ENCODE measurements at regions not wholly inside any gene's neighbourhood (a gene's known extent, or its start where the extent isn't known, plus 50 kb on each side); places are given as distances from the start of the nearest gene placed in this dataset.
A peak's percentile ranks its signal among the peaks of the same experiment; 100 is the strongest.
"Not testable (repeated sequence)": the region's sequence is repeated elsewhere in the genome, so short reads cannot be mapped to it uniquely, and the experiment has no call there.

DNA sequence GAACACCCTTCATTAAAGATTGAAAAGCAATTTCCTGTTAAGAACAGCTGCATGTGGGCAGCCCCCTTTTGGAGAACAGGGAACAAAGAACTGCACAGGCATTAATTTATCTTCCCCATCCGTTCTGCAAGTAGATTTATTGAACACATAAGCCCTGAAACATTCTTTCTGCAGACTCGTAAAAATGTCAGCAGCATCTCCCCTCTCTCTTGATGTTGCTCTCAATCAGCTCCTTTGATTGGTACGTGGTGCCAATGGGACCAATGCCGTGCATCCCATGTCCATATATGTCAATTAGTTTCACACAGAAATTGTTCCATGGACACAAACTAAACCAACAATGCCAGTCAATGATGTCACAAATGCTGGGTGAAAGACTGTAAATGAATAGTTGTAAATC is 228.5 kb upstream of the RASGEF1B start:
- DNase-seq = no peak

DNA sequence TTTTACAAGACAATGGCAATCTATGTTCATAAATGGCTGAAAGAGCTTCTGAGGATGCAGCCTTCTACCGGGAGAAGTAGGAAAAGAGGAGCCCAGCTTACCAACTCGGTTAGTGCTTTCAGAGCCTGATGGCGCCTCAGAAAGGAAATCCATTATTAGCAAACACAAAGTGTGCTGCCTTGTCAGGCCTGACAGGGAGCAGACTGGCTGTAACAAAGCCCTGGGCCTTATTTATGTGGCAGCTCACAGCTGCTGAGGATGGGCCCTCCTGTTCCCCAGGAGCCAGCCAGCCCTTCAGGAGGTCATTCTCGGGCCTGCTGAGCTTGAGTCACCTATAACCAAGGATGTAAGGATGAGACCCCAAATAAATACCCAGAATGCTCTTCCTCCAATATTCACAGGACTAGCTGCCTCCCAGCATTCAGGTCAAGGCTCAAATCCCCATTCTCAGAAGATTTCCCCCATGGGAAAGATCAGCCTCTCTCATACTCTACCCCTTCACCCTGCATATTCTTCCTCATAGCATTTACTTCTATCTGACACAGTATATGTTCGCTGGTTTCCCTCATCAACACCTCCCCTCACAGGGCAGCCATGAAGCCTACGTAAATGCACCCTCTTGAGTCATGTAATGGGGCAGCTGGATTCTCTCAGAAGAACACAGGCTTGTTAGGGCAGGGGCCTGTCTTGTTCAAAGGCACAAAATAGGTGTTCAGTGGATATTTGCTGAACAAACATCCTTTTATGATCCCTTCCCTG is 227.0 kb upstream of the RASGEF1B start:
- no peak for DNase-seq

DNA sequence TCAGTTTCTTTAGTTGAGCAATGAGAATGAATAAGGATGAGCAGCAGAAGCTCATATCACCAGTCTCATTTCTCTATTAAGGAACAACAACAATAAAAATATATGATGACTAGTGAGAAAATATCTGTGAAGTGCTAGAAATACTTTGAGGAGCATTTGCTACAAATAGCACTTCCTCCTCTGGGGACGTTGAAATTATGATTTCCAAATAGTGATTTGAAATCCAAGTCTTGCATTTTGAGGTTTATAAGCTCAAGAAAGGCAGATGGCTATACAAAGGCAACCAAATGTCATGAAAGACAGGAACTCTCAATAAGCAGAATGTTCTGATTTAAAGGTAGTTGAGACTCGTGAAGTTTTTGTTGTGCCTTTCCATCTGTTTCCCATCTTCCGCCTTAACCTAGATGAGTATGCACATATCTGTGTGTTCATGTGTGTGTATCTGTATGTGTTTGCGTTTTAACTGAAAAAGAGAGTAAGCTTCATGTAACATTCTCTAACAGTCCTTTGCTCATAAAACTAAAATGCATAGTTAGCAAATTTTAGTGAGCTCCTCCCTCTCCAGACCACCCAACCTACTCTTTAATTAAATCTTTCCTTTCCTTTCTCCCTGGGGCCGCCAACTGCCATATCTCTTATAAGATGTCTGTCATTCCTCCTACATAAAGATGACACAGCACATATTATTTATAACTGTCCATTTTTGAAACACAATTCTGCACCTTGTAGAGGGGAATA is 222.6 kb upstream of the RASGEF1B start:
- no peak for DNase-seq

DNA sequence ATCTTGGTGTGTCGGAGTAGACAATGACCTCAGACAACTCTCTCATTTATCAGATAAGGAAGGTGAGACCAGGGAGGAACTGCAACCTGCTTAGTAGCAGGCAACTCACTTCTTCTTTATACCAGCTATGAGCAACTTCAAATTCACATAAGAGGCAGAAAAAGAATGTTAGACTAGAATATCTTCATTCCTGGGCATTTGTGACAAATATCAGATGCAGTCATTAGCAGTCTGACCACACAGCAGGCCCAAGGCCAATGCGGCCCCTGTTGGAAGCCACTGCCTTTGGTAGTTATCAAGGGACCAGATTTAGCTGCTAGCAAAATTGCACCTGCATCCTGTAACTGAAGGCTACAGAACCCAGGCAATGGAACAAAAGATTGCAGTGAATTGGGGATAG is 219.2 kb upstream of the RASGEF1B start:
- no peak for DNase-seq

DNA sequence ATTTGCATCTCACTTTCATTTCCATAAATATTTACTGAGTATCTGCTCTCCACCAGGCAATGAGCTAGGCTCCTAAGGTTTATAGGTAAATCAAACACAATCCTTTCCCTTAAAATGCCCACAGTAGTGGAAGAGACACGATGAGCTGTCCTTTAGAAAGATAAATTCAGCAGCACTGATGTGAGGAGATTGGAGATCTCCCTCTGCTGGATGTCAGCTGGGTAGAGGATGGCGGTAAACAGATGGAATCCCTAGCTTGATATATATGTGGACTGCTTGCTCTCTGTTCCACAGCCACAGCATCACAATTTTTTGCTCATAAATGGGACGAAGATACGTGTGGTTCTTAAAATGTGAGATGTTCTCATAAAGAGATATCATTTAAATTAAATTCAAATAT is 216.4 kb upstream of the RASGEF1B start:
- DNase-seq = no peak

DNA sequence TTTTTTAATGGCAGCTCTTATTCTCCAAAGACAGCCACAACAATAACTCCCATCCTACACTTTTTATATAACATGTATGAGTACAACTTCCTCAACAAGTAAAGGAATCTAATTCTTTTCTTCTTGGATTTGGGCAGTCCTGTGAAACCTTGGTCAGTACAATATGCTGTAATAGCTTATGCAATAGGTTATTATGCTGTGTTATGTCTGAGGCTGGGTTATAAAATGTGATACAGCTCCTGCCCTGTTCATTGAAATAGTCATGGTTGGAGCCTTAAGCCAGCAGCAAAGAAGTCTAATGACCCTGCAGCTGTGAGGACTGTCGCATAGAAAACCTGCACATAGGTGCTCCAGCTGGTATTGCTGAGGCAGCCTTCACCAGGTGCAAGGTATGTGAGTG is 215.8 kb upstream of the RASGEF1B start:
- DNase-seq = no peak

DNA sequence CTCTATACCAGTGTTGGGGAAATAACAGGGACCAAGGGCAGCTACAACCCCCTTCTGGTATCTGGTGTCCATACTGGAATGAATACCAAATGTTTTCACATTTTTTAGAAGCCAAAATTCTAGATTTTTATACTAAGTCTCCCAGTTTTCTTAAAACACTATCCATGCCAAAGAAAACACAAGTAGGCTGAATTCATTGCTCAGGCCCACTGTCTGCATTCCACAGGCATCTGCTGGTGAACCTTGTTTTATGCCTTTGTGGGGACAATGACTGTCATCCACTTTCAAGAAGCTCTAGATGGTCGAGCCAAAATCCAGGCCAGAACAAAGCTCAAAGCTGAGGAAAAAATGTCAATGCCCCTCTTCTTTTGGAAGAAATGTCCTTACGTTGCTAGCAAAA is 213.4 kb upstream of the RASGEF1B start:
- no peak for DNase-seq

DNA sequence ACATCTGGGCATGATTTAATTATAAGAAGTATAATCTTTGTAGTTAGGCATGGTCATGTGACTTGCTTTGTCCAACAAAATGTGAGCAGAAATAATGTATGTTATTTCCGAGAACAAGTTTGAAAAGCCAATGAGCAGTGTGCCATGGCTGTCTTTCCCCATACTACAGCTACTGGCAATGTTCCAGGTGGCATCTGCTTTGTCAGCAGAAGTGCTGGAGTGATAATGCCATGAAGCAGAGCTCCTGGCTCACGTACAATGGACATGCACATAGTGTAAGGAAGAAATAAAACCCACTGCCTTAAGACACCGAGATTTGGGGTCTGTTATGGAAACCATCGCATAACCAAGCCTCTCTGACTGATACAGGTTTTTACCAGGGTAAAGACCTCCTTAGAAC is 212.6 kb upstream of the RASGEF1B start:
- DNase-seq = no peak

DNA sequence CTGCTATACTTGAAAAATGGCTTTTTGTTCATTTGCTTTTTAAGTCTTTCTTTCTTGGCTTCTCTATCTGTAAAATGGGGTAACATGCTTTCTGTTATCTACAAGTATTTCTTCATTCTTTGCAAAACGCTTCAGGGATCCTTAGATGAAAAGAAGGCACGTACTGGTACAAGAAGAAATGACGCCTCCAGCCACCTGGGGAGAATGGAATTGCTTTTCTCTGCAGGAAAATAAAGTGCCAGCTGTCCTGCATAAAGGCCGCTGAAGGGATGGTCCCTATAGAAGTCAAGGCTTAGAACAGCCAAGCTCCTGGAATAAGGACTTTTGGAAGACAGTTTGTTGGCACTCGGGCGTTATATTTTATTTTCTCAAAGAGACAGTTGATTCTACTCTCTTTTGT is 210.8 kb upstream of the RASGEF1B start:
- DNase-seq = no peak

DNA sequence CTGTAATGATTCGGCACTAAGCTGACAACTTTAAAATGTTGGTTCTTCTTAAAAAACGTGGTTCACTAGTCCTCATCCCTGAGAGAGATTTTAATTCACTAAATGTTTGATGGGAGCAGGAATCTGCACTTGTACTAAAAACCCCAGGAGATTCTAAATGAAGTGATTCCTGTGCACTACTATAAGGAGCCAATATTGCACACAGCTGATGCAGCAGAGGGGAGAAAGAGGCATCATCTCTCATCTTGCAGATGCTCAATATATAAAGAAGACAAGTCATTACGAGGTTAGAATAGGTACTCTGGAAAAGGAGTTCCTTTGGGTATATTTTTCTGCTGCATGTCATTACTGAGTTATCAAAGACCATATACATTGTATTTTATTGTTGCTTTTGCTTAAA is 207.6 kb upstream of the RASGEF1B start:
- DNase-seq = no peak

DNA sequence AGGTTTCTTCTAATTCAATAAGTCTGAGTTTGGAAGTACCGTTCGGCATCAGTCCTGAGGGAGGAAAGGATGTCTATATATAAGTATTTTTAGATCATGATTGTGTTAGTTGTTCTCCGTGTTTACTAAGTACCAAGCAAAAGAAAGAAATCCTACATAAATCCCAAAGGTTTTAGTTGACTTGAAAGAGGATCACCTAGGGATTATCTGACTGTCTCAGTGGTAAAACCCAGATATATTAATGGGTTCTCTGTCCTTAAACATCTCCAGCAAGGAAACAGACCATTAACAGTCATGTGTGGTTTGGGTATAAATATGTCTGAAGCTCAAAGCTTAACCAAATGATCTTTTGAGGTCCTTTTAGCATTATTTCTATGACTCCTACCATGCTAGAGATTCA is 207.1 kb upstream of the RASGEF1B start:
- no peak for DNase-seq

DNA sequence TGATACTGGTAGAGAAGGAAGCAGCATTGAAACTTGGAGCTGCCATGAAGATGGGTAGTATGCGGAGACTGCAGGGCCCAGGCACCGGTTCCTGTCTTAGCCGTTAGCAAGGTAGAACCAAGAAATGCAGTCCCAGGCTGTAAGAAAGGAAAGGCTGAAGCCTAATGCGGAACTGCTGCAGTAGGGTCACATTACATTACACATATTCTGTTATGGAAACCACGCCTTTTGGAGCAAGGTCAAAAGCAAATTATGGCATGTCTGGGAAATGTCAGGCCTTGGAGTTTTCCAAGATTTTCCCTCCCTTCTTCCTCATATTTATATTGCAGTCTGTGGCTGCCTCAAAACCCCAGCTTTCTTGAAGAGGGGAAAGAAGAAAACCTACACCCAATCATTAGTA is 204.8 kb upstream of the RASGEF1B start:
- DNase-seq = peak; percentile 87

DNA sequence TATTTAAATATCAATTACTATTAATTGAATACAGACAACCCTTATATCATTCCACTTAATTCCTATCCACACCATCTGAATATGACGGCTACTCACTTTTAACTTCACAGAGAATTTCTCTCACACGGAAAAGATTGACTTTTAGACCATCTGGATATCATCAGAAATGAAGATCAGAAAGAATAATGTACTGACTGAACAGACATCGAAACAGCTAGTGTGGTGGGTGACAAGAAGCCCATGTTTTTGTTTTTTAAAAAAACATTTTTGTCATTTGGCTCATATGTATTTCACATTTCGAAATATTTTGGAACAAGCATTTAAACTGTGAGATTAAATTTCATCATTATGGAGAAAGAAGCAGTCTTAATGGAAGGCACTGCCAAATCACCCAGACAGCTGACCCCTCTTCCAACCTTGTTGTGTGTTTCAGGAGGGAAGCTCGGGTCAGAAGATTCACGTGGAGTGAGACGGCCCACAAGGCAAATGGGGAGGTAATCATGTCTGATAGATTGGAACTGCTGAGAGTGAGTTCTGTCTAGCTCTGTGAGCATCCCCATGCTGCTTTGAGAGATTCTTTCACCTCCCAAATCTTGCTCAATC is 204.2 kb upstream of the RASGEF1B start:
- DNase-seq = peak; percentile 52

DNA sequence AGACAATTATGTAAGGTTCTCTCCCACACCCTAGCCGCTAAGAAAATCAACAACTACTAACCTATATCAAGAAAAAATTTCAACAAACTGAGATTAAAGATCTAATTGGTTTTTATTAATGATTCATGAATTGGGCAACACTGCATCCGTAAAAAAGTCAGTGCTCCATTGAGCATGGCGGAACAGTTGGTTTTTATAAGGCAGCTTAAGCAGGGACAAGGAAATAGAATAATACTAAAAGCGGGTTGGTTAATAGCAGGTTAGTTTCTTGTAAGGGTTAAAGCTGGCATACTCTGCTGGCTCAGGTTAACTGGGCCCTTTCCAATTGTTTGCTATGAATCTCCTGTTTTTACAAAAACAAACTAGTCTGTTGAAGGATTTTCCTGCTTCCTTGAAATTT is 202.3 kb upstream of the RASGEF1B start:
- no peak for DNase-seq

DNA sequence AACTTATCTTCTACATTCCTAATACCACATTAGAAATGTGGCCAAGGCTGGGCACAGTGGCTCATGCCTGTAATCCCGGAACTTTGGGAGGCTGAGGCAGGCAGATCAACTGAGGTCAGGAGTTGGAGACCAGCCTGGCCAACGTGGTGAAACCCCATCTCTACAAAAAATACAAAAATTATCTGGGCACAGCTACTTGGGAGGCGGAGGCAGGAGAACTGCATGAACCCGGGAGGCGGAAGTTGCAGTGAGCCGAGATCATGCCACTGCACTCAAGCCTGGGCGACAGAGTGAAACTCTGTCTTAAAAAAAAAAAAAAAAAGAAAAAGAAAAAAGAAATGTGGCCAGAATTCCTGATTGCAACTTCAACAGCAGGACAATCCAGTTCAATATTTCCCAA is 196.6 kb upstream of the RASGEF1B start:
- not testable (repeated sequence) for DNase-seq

DNA sequence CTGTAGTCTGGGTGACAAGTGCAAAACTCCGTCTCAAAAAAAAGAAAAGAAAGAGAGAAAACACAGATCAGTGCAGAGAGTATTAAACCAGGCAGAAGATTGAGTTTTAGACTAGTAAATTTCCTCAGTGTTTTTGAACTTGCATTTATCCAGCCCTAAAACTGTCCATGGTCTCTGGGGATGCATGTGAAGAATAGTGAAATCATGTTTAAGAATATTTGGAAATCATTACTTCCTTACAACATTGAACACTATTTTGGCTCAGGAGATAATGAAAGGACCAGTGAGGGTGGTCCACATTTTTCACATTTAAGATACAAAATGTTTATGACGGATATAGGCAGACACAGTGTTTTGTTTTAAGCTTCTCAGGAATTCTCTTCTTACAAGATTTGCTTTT is 195.8 kb upstream of the RASGEF1B start:
- no peak for DNase-seq

DNA sequence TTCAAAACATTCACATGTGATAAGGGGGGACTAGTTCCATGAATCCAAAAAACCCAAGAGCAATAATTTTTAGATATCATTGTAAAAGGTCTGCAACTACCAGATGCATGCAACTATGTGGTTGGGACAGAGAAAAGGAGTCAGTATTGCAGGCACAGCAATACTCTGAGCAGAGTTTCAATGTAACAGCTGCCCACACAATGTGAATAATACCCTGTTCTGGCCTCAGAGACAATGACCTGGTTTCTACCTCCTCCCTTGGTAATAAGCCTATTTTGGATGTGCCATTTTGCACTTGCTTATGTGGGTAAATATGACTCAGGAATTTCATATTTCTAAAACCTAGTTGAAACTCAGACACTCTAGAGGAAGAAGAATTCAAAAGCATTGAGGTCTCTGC is 194.8 kb upstream of the RASGEF1B start:
- no peak for DNase-seq

DNA sequence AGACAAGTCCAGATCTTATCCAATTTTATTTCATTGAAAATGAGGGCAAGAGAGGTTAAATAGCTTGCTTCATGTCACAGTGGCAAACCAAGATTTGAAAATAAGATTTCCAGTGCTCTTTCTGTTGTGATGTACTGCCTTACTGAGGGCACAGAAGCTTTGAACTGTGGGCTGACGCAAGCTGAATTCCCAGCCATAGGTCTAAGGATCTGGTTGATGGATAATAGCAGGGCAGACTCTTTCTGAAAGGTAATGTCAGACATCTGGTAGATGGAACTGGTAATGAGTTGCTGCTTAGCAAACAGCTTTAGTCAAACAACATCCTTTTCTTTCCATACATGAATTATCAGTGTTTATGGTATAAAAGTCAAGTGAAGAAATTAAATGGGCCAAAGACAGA is 193.9 kb upstream of the RASGEF1B start:
- no peak for DNase-seq

DNA sequence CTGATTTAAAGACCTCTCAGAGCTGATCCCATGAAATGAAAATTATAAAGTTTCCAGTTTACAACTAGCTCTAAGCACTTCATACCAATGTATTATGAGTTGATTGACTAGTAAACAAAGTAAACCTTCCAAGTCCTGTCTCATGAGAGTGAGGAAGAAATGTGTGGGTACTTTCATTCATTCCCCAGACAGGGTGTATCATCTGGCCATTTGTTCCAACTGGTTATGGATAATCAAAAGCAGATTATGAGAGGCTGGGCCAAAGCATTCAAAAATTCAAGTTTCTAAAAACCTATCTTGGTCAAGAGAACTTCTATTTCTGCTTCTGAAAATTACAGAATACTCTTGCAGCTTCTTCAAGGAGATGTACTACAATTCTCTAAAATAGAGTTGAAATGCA is 193.3 kb upstream of the RASGEF1B start:
- no peak for DNase-seq

DNA sequence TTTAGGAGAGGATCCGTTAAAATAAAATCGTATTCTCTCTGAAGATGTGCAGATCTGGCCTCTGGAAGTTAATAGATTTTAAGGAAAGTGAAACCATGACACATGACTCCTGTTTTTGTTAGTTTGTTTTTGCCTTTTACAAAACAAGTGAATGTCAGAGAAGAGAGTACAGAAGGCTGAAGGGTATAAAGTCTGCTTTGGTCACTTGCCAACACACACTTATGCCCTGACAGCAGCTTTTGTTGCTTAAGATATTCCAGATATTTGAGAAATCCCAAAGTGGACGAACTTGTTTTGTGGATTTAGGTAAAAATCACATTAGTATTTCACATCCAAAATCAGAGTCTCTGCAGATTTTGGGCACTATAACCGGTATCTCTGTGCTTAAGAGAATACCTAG is 192.4 kb upstream of the RASGEF1B start:
- DNase-seq = no peak

DNA sequence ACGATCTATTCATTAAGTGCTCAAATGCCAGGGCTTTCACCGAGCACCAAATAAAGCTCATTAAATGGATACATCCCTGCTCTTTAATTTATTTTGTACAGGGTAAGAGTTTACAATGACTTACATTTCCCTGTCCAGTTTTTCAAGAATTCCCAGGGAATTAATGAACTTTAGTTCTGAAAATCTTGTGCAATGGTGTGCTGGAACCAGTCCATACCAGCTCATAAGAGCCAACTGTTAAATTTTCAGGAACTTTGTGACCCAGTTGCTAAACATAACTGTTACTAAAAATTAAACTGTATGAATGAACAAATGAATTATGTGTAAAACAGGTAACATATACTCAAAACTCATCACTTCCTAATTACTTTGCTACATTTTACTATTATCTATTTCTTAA is 191.7 kb upstream of the RASGEF1B start:
- DNase-seq = no peak

DNA sequence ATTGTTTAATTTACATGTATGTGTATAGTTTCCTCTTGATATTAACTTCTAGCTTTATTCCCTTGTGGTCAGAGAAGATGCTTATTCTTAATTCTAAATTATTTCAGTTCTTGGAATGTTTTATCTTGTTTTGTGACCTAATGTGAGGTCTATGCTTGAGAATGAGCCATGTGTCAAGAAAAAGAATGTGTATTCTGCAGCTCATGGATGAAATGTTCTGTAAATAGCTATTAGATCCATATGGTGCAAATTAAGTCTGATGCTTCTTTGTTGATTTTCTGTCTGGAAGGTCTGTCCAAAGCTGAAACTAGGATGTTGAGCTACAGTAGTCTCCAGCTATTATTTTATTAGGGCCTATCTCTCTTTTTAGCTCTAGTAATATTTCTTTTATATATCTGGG is 187.3 kb upstream of the RASGEF1B start:
- no peak for DNase-seq

DNA sequence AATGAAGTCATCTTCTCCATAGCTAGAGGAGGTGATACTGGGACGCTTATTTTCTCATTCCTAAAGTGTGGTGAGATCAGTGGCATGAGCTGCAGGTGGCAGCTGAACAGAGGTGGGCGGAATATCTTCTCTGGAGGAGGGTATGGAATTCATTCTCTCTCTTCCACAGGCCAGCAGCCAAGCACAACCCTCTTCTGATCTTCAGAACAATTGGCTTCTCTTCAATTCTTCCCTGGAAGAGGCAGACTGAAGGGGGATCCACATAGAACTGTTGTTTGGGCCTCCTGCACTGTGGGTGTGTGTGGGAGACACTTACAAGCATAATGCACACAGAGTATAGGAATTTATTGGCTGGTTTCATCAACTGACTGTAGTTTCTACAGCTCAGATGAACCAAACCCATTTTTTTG is 180.4 kb upstream of the RASGEF1B start:
- no peak for DNase-seq

DNA sequence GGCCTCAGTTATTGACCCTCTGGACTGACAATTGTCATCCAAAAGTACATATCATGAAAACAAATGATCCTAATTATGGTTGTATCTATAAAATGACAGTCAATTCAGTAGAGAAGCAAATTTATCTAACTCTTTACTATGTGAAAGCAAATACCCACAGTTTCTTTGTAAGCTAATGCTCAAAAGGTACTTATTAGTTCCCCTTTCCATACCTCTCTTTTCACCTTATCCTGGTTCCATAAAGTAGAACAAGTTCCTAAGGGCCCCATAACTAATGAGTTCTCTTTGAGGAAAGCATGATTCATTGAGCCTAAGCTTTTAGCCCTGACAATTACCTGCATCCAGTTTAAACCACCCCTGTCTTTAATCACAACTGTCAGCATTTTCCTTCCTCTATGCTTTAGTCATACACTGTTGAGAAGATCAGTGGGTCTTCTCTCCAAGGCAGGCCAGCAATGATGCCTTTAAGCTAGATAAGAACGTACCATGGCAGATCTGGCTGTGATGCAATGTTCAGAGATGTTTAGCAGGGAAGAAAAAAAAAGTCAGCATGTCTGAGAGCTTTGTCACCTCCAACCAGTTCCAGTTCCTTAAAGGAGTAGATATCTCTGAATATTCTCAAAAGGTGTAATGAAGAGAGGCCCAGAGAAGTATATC is 179.7 kb upstream of the RASGEF1B start:
- DNase-seq = no peak

All from femur (tissue), 1 donor.